MM.1S (cell line): ENCODE measurements at regions not wholly inside any gene's neighbourhood (a gene's known extent, or its start where the extent isn't known, plus 50 kb on each side); places are given as distances from the start of the nearest gene placed in this dataset.

Source experiments
- DNase-seq: peaks from one replicate; pipeline ENCODE4 v3.0.0-alpha.2; 2015
- H2AFZ ChIP-seq: fragments of 300-600 bp; sonication (generic); 2 replicates; pipeline ENCODE4 v1.6.0; 2016; ENCODE audit warnings: antibody characterized with exemption, low read length
- H3F3A ChIP-seq: fragments of 300-600 bp; sonication (generic); 2 replicates; pipeline ENCODE4 v1.6.1; 2016; ENCODE audit warnings: mild to moderate bottlenecking, antibody characterized with exemption, low read length, moderate library complexity, mixed read lengths; ENCODE audit not compliant: insufficient read depth
- H3K27ac ChIP-seq: fragments of 300-600 bp; sonication (generic); 2 replicates; pipeline ENCODE4 v1.5.1; 2016; ENCODE audit warnings: mild to moderate bottlenecking, low read length
- H3K27me3 ChIP-seq: fragments of 300-600 bp; sonication (generic); replicated peaks from 2 replicates; pipeline ENCODE4 v1.6.0; 2016; ENCODE audit warnings: low read length; ENCODE audit not compliant: insufficient read depth
- H3K36me3 ChIP-seq: fragments of 300-600 bp; sonication (generic); replicated peaks from 2 replicates; pipeline ENCODE4 v1.6.1; 2016; ENCODE audit warnings: mild to moderate bottlenecking, low read length, mixed read lengths; ENCODE audit not compliant: insufficient read depth
- H3K4me1 ChIP-seq: fragments of 300-600 bp; sonication (generic); 2 replicates; pipeline ENCODE4 v1.6.1; 2016; ENCODE audit warnings: low read length, mixed read lengths
- H3K4me2 ChIP-seq: fragments of 300-600 bp; sonication (generic); 2 replicates; pipeline ENCODE4 v1.6.0; 2016; ENCODE audit warnings: low read depth, low read length
- H3K4me3 ChIP-seq: fragments of 300-600 bp; sonication (generic); 2 replicates; pipeline ENCODE4 v1.5.1; 2016; ENCODE audit warnings: low read length, mixed read lengths
- H3K79me2 ChIP-seq: fragments of 300-600 bp; sonication (generic); 2 replicates; pipeline ENCODE4 v1.6.1; 2016; ENCODE audit warnings: mixed run types, low read length, mixed read lengths
- H3K9ac ChIP-seq: fragments of 300-600 bp; sonication (generic); 2 replicates; pipeline ENCODE4 v1.6.1; 2016; ENCODE audit warnings: low read length, mixed read lengths
- H3K9me2 ChIP-seq: fragments of 300-600 bp; sonication (generic); replicated peaks from 2 replicates; pipeline ENCODE4 v1.6.1; 2016; ENCODE audit warnings: mild to moderate bottlenecking, low read length, mixed read lengths; ENCODE audit not compliant: insufficient read depth
- H3K9me3 ChIP-seq: fragments of 300-600 bp; sonication (generic); replicated peaks from 2 replicates; pipeline ENCODE4 v1.6.1; 2016; ENCODE audit warnings: mild to moderate bottlenecking, low read length, mixed read lengths; ENCODE audit not compliant: insufficient read depth
- H4K20me1 ChIP-seq: fragments of 300-600 bp; sonication (generic); 2 replicates; pipeline ENCODE4 v1.6.1; 2016; ENCODE audit warnings: mild to moderate bottlenecking, low read length, moderate library complexity, mixed read lengths; ENCODE audit not compliant: insufficient read depth
- CTCF ChIP-seq: fragments of 300-600 bp; sonication (generic); IDR thresholded peaks from 2 replicates; pipeline ENCODE4 v1.5.1; 2016; ENCODE audit warnings: antibody characterized with exemption, low read length, mixed read lengths
- EZH2 ChIP-seq: fragments of 300-600 bp; sonication (generic); optimal IDR thresholded peaks from 2 replicates; pipeline ENCODE3; 2017; ENCODE audit warnings: low read depth, mild to moderate bottlenecking, antibody characterized with exemption, low read length, mixed read lengths
- EZH2phosphoT487 ChIP-seq: fragments of 300-600 bp; sonication (generic); IDR thresholded peaks from 2 replicates; pipeline ENCODE4 v1.6.1; 2018; ENCODE audit warnings: antibody characterized with exemption, low read length

- no peaks in the 10 kb centered on the region for H3K27me3 ChIP-seq
- H3K79me2 ChIP-seq, result no peaks in the 10 kb centered on the region
- no peak overlapping the region for H3K27ac ChIP-seq
- no peaks in the 10 kb centered on the region for H3F3A ChIP-seq
- H4K20me1 ChIP-seq, result no peaks in the 10 kb centered on the region
- no peak overlapping the region for H3K9ac ChIP-seq
- no peak overlapping the region for H2AFZ ChIP-seq
- no peaks in the 10 kb centered on the region for H3K4me1 ChIP-seq
- TF ChIP-seq EZH2phosphoT487 (no peak), EZH2 (no peak), CTCF (no peak)
- no peak overlapping the region for H3K4me3 ChIP-seq
- no peaks in the 10 kb centered on the region for H3K36me3 ChIP-seq
- H3K9me3 ChIP-seq, result no peaks in the 10 kb centered on the region
- no peaks in the 10 kb centered on the region for H3K9me2 ChIP-seq
- H3K4me2 ChIP-seq, result no peak overlapping the region
- no peak for DNase-seq
These were observed 96.4 kb upstream of the TEX51 start for GRCh38 chr2:126802316-126802715.

- Histone ChIP-seq H3K9ac (no peak overlapping the region), H3K79me2 (no peaks in the 10 kb centered on the region), H3K36me3 (no peaks in the 10 kb centered on the region), H3K4me1 (no peaks in the 10 kb centered on the region), H3K4me3 (no peak overlapping the region), H3K9me3 (no peaks in the 10 kb centered on the region), H3K27me3 (no peaks in the 10 kb centered on the region), H3K4me2 (no peak overlapping the region), H4K20me1 (no peaks in the 10 kb centered on the region), H2AFZ (no peak overlapping the region), H3F3A (no peaks in the 10 kb centered on the region), H3K27ac (no peak overlapping the region), H3K9me2 (no peaks in the 10 kb centered on the region)
- DNase-seq, result no peak
- TF ChIP-seq EZH2phosphoT487, result no peak
- no peak for TF ChIP-seq EZH2
- no peak for TF ChIP-seq CTCF
These were observed 95.8 kb upstream of the TEX51 start for GRCh38 chr2:126802774-126803433.

- Histone ChIP-seq H3K79me2 (no peaks in the 10 kb centered on the region), H2AFZ (no peak overlapping the region), H4K20me1 (no peaks in the 10 kb centered on the region), H3K9me2 (no peaks in the 10 kb centered on the region), H3K9me3 (no peaks in the 10 kb centered on the region), H3K36me3 (no peaks in the 10 kb centered on the region), H3F3A (no peaks in the 10 kb centered on the region), H3K4me3 (no peak overlapping the region), H3K27me3 (no peaks in the 10 kb centered on the region), H3K27ac (no peak overlapping the region), H3K4me1 (no peaks in the 10 kb centered on the region), H3K4me2 (no peak overlapping the region), H3K9ac (no peak overlapping the region)
- no peak for DNase-seq
- TF ChIP-seq EZH2phosphoT487, result no peak
- TF ChIP-seq CTCF, result no peak
- no peak for TF ChIP-seq EZH2
These were observed 95.3 kb upstream of the TEX51 start for GRCh38 chr2:126803434-126803775.
